ENCODE measurements at regions not wholly inside any gene's neighbourhood (a gene's known extent, or its start where the extent isn't known, plus 50 kb on each side); places are given as distances from the start of the nearest gene placed in this dataset.
"Not testable (repeated sequence)": the region's sequence is repeated elsewhere in the genome, so short reads cannot be mapped to it uniquely, and the experiment has no call there.

DNA sequence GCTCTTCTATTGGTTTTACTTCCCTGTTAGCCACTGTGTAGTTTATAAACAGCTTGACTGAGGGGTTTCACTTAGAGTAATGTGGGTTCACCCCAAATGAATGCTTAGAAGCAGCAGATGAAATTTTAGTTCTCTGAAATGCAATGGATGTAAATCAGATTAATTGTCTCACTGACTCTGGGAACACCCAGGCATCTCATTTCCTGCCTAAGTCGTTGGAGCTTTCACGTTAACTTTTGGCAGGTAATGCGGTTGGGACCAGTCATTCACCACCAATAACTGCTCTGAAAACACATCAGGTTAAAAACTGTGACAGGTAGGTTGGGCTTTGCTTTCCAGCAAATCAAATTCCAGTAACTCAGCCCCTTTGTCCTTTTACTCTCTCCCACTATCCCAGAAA, 775.4 kb downstream of the NTRK3 start:
- DNase-seq (ENCODE audit: low read depth): no peak
- TF ChIP-seq CTCF (conservative IDR thresholded peaks at IDR 0.05; ENCODE audit: low read depth, low read length): no peak
- H3K4me3 ChIP-seq (ENCODE audit: low read length): no peak overlapping the region

DNA sequence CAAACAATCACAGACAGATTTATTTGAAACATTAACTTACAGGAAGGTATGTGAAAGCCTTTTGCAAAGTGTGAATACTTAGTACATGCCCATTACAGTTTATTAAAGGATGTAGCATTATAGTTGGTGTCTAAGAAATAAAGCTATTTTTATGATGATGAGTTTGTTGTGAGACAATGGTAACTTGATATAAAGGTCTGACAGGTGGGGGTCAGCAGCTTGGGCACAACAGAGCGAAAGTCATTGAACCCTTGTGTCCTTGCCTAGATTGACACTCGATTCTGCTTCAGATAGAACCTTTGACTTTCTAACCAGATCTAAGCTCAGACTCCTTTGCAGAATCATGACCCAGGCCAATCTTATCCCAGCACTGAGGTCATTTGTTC, 777.9 kb downstream of the NTRK3 start:
- H3K4me3 ChIP-seq (ENCODE audit: low read length): no peak overlapping the region
- no peak for TF ChIP-seq CTCF (conservative IDR thresholded peaks at IDR 0.05; ENCODE audit: low read depth, low read length)
- no peak for DNase-seq (ENCODE audit: low read depth)

- TF ChIP-seq CTCF (conservative IDR thresholded peaks at IDR 0.05; ENCODE audit: low read depth, low read length): peak; percentile 48
- H3K4me3 ChIP-seq (ENCODE audit: low read length): peak overlapping the region; percentile 24
- DNase-seq (ENCODE audit: low read depth): peak; percentile 78
Measured at GRCh38 chr15:87477737-87478686, 778.5 kb downstream of the NTRK3 start.

DNA sequence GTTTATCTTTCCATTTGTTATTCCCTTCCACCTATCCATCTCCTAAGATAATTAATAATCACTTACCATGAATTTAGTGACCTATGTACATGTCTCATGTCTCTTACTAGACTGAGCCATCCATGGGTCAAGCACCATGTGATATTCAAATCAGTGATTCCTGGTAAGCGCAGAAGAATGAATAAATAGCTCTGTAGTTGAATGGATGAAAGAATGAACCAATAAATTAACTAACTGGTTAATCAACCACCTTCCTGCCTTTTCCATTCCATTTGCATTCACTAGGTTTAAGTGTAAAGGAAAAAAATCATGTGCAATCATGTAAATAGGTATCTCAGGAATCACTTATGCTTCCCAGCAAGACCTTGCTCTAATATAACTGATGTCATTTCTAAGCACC, 779.5 kb downstream of the NTRK3 start:
- DNase-seq (ENCODE audit: low read depth): no peak
- no peak for TF ChIP-seq CTCF (conservative IDR thresholded peaks at IDR 0.05; ENCODE audit: low read depth, low read length)
- H3K4me3 ChIP-seq (ENCODE audit: low read length): no peak overlapping the region

GRCh38 chr15:87470923-87471322, 785.6 kb downstream of the NTRK3 start:
- no peak overlapping the region for H3K4me3 ChIP-seq (ENCODE audit: low read length)
- DNase-seq (ENCODE audit: low read depth): no peak
- no peak for TF ChIP-seq CTCF (conservative IDR thresholded peaks at IDR 0.05; ENCODE audit: low read depth, low read length)

DNA sequence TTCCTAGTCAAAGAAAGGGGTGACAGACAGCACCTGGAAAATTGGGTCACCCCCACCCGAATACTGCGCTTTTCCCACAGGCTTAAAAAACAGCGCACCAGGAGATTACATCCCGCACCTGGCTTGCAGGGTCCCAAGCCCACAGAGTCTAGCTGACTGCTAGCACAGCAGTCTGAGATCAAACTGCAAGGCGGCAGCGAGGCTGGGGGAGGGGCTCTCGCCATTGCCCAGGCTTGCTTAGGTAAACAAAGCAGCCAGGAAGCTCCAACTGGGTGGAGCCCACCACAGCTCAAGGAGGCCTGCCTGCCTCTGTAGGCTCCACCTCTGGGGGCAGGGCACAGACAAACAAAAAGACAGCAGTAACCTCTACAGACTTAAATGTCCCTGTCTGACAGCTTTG, 792.6 kb downstream of the NTRK3 start:
- not testable (repeated sequence) for DNase-seq (ENCODE audit: low read depth); H3K4me3 ChIP-seq (ENCODE audit: low read length)

- no peak for DNase-seq (ENCODE audit: low read depth)
Measured at GRCh38 chr15:87461631-87462030, 794.9 kb downstream of the NTRK3 start.

More at GRCh38 chr15:87461631-87462030, 794.9 kb downstream of the NTRK3 start:
- no peak for TF ChIP-seq CTCF (conservative IDR thresholded peaks at IDR 0.05; ENCODE audit: low read depth, low read length)
- no peak overlapping the region for H3K4me3 ChIP-seq (ENCODE audit: low read length)
